PFSK-1 (cell line): ENCODE measurements at regions not wholly inside any gene's neighbourhood (a gene's known extent, or its start where the extent isn't known, plus 50 kb on each side); places are given as distances from the start of the nearest gene placed in this dataset.

Source experiments
- FOXP2 ChIP-seq: optimal IDR thresholded peaks from 2 replicates; pipeline ENCODE3; 2011; ENCODE audit warnings: borderline replicate concordance, control low read depth, inconsistent platforms; ENCODE audit not compliant: insufficient read depth; ENCODE audit errors: extremely low read length, extremely low read depth
- POLR2AphosphoS5 ChIP-seq: IDR thresholded peaks from 2 replicates; pipeline ENCODE4 v1.6.1; 2012; ENCODE audit warnings: low read depth, mild to moderate bottlenecking, control low read depth, low read length, moderate library complexity
- REST ChIP-seq, 2 experiments: IDR thresholded peaks; 2 replicates each; pipeline versions ENCODE4 v1.6.1 to v1.8.0; 2011 to 2012; ENCODE audit warnings: low read depth in 2 of 2, low read length in 2 of 2, control low read depth in 1 of 2, inconsistent platforms in 1 of 2, mild to moderate bottlenecking in 1 of 2, moderate library complexity in 1 of 2; ENCODE audit not compliant: insufficient read depth in 1 of 2
- SIN3A ChIP-seq: IDR thresholded peaks from 2 replicates; pipeline ENCODE4 v1.6.1; 2012; ENCODE audit warnings: mild to moderate bottlenecking, low read length, moderate library complexity, borderline replicate concordance; ENCODE audit not compliant: insufficient read depth
- TAF1 ChIP-seq: IDR thresholded peaks from 2 replicates; pipeline ENCODE4 v1.6.1; 2012; ENCODE audit warnings: low read length, control low read depth, borderline replicate concordance; ENCODE audit not compliant: insufficient read depth

GRCh38 chr15:38671675-38672254 is 107.2 kb upstream of the RASGRP1 start:
- TF ChIP-seq SIN3A: no peak
- TF ChIP-seq POLR2AphosphoS5: no peak
- TF ChIP-seq TAF1: no peak
- TF ChIP-seq REST (IDR thresholded peaks at IDR 0.05; ENCODE audit: insufficient read depth in 1 of 2, low read depth in 2 of 2, low read length in 2 of 2): no peak
- no peak for TF ChIP-seq FOXP2

GRCh38 chr15:38672273-38672672 is 107.7 kb upstream of the RASGRP1 start:
- TF ChIP-seq POLR2AphosphoS5 (no peak), REST (IDR thresholded peaks at IDR 0.05; ENCODE audit: insufficient read depth in 1 of 2, low read depth in 2 of 2, low read length in 2 of 2) (no peak), SIN3A (no peak), FOXP2 (no peak), TAF1 (no peak)

- TF ChIP-seq SIN3A (no peak), POLR2AphosphoS5 (no peak), FOXP2 (no peak), REST (IDR thresholded peaks at IDR 0.05; ENCODE audit: insufficient read depth in 1 of 2, low read depth in 2 of 2, low read length in 2 of 2) (no peak), TAF1 (no peak)
Observed at GRCh38 chr15:38672814-38673670, 108.4 kb upstream of the RASGRP1 start.

- TF ChIP-seq SIN3A: no peak
- TF ChIP-seq POLR2AphosphoS5: no peak
- TF ChIP-seq REST (IDR thresholded peaks at IDR 0.05; ENCODE audit: insufficient read depth in 1 of 2, low read depth in 2 of 2, low read length in 2 of 2): no peak
- TF ChIP-seq TAF1: no peak
- TF ChIP-seq FOXP2: no peak
Observed at GRCh38 chr15:38674448-38674847, 109.8 kb upstream of the RASGRP1 start.

- TF ChIP-seq FOXP2 (no peak), REST (IDR thresholded peaks at IDR 0.05; ENCODE audit: insufficient read depth in 1 of 2, low read depth in 2 of 2, low read length in 2 of 2) (no peak), POLR2AphosphoS5 (no peak), SIN3A (no peak), TAF1 (no peak)
Observed at GRCh38 chr15:38678281-38678680, 113.7 kb upstream of the RASGRP1 start.
